Ishikawa (cell line): ENCODE measurements at regions not wholly inside any gene's neighbourhood (a gene's known extent, or its start where the extent isn't known, plus 50 kb on each side); places are given as distances from the start of the nearest gene placed in this dataset.

Source experiments
- CEBPB ChIP-seq: IDR thresholded peaks from 2 replicates; pipeline ENCODE4 v1.6.1; 2012
- CREB1 ChIP-seq: IDR thresholded peaks from 2 replicates; pipeline ENCODE4 v1.6.1; 2012; ENCODE audit warnings: low read depth
- EGR1 ChIP-seq: IDR thresholded peaks from 2 replicates; pipeline ENCODE4 v1.6.1; 2012
- EP300 ChIP-seq: IDR thresholded peaks from 2 replicates; pipeline ENCODE4 v1.6.1; 2012; ENCODE audit warnings: borderline replicate concordance
- FOXM1 ChIP-seq: IDR thresholded peaks from 2 replicates; pipeline ENCODE4 v1.6.1; 2012; ENCODE audit warnings: low read depth, borderline replicate concordance
- MAX ChIP-seq: IDR thresholded peaks from 2 replicates; pipeline ENCODE4 v1.6.1; 2012
- NFIC ChIP-seq: IDR thresholded peaks from 2 replicates; pipeline ENCODE4 v1.6.1; 2012
- RAD21 ChIP-seq: IDR thresholded peaks from 2 replicates; pipeline ENCODE4 v1.6.1; 2012; ENCODE audit warnings: low read depth
- REST ChIP-seq: IDR thresholded peaks from 2 replicates; pipeline ENCODE4 v1.6.1; 2012; ENCODE audit warnings: low read depth, mild to moderate bottlenecking
- TAF1 ChIP-seq: IDR thresholded peaks from 2 replicates; pipeline ENCODE4 v1.6.1; 2012; ENCODE audit warnings: low read depth, mild to moderate bottlenecking
- TCF12 ChIP-seq: IDR thresholded peaks from 2 replicates; pipeline ENCODE4 v1.6.1; 2012; ENCODE audit warnings: low read depth
- TEAD4 ChIP-seq: IDR thresholded peaks from 2 replicates; pipeline ENCODE4 v1.6.1; 2012
- USF1 ChIP-seq: IDR thresholded peaks from 2 replicates; pipeline ENCODE4 v1.6.1; 2012
- YY1 ChIP-seq: IDR thresholded peaks from 2 replicates; pipeline ENCODE4 v1.6.1; 2012; ENCODE audit warnings: low read depth
- ZBTB7A ChIP-seq: IDR thresholded peaks from 2 replicates; pipeline ENCODE4 v1.6.1; 2012; ENCODE audit warnings: low read depth

- no peak for TF ChIP-seq MAX
- TF ChIP-seq RAD21, result peak; percentile 75
Measured at GRCh38 chr10:123573236-123574108, 92.7 kb upstream of the GPR26 start.

GRCh38 chr10:123574109-123574698 is 92.0 kb upstream of the GPR26 start:
- no peak for TF ChIP-seq NFIC
- TF ChIP-seq TAF1, result no peak

GRCh38 chr10:123575105-123575504 is 91.0 kb upstream of the GPR26 start:
- no peak for TF ChIP-seq ZBTB7A
- TF ChIP-seq USF1, result no peak
- TF ChIP-seq MAX, result no peak
- TF ChIP-seq FOXM1, result no peak
- TF ChIP-seq RAD21, result no peak
- no peak for TF ChIP-seq REST
- no peak for TF ChIP-seq TCF12
- no peak for TF ChIP-seq TEAD4
- TF ChIP-seq EGR1, result no peak

GRCh38 chr10:123576706-123577105 is 89.4 kb upstream of the GPR26 start:
- TF ChIP-seq CREB1 (no peak), TAF1 (no peak), EGR1 (no peak), MAX (no peak), CEBPB (no peak), TCF12 (no peak), RAD21 (no peak), FOXM1 (no peak), EP300 (no peak), YY1 (no peak), ZBTB7A (no peak), TEAD4 (no peak)

GRCh38 chr10:123577921-123578461 is 88.2 kb upstream of the GPR26 start:
- TF ChIP-seq EGR1, result no peak
- peak; percentile 33; the same call in 1 of the 2 replicates for TF ChIP-seq NFIC

- TF ChIP-seq CREB1, result no peak
Measured at GRCh38 chr10:123578721-123579120, 87.4 kb upstream of the GPR26 start.

GRCh38 chr10:123579675-123580074 is 86.5 kb upstream of the GPR26 start:
- no peak for TF ChIP-seq TCF12
- no peak for TF ChIP-seq MAX
- TF ChIP-seq CREB1, result no peak
- TF ChIP-seq USF1, result no peak
- no peak for TF ChIP-seq EGR1
- TF ChIP-seq EP300, result no peak
- TF ChIP-seq FOXM1, result no peak
- no peak for TF ChIP-seq ZBTB7A
- TF ChIP-seq YY1, result no peak
- TF ChIP-seq NFIC, result no peak
- no peak for TF ChIP-seq RAD21
- TF ChIP-seq TAF1, result no peak
- TF ChIP-seq REST, result no peak
- no peak for TF ChIP-seq CEBPB
- TF ChIP-seq TEAD4, result no peak
